HepG2 (cell line): ENCODE measurements at regions not wholly inside any gene's neighbourhood (a gene's known extent, or its start where the extent isn't known, plus 50 kb on each side); places are given as distances from the start of the nearest gene placed in this dataset.
"Not testable (repeated sequence)": the region's sequence is repeated elsewhere in the genome, so short reads cannot be mapped to it uniquely, and the experiment has no call there.

Source experiments
- ATAC-seq: fragments of 200-7000 bp; cut with Tn5 transposase; 3 replicates; pipeline ENCODE4 v1.9.1; 2020; ENCODE audit warnings: mild to moderate bottlenecking, moderate library complexity
- BruUV-seq: library from RNA; stranded (reverse); fragments of 400-500 nt; replicated peaks from 2 replicates; lab custom pipeline; 2021; lab: Mats Ljungman, UMichigan
- CTCF ChIA-PET: fragments of 300-600 bp; formaldehyde crosslinking; extraction: SDS; loops from one replicate; lab custom pipeline; 2021; ENCODE audit warnings: low total read pairs, inconsistent platforms, low intra/inter-chr PET ratio; lab: Yijun Ruan, JAX
- POLR2A ChIA-PET: fragments of 350-600 bp; sonication (Branson Sonifier 250); formaldehyde crosslinking; loops from one replicate; lab custom pipeline; 2020; ENCODE audit warnings: antibody characterized with exemption, inconsistent platforms; lab: Yijun Ruan, JAX
- DNase-seq: peaks from one replicate; pipeline ENCODE4 v3.0.0-alpha.2; 2015; ENCODE audit warnings: low spot score
- FAIRE-seq: peaks from 3 replicates; lab custom pipeline; 2011; peaks lifted over from hg19 to GRCh38; lab: Jason Lieb, UNC
- H2AFZ ChIP-seq: one replicate; pipeline ENCODE4 v1.6.1; 2011; ENCODE audit warnings: low read length, inconsistent platforms
- H3K27ac ChIP-seq: fragments of 300-600 bp; 3 replicates; pipeline ENCODE4 v1.8.0; 2011; ENCODE audit warnings: mixed run types, mild to moderate bottlenecking, mixed read lengths, low read length, inconsistent platforms; ENCODE audit not compliant: insufficient read depth; ENCODE audit errors: extremely low read length
- H3K27me3 ChIP-seq, 2 experiments: fragments of 200-600 bp in 1 of 2; 2 replicates in 1 of 2; 3 replicates in 1 of 2; pipeline versions ENCODE4 v1.6.0 to v1.8.0; 2011; ENCODE audit warnings: low read length in 2 of 2, mild to moderate bottlenecking in 2 of 2, moderate library complexity in 2 of 2, inconsistent platforms in 1 of 2; ENCODE audit not compliant: insufficient read depth in 2 of 2, control insufficient read depth in 1 of 2
- H3K36me3 ChIP-seq, 2 experiments: fragments of 200-600 bp in 1 of 2; replicated peaks in 1 of 2; 2 replicates in 1 of 2; 3 replicates in 1 of 2; pipeline versions ENCODE4 v1.5.1 to v1.8.0; 2011; ENCODE audit warnings: low read length in 2 of 2, inconsistent platforms in 1 of 2; ENCODE audit not compliant: insufficient read depth in 2 of 2, control insufficient read depth in 1 of 2
- H3K4me1 ChIP-seq: 2 replicates; pipeline ENCODE4 v1.5.1; 2012; ENCODE audit warnings: low read length, inconsistent platforms; ENCODE audit not compliant: insufficient read depth
- H3K4me2 ChIP-seq: 2 replicates; pipeline ENCODE4 v1.6.0; 2011; ENCODE audit warnings: low read depth, low read length, inconsistent platforms
- H3K4me3 ChIP-seq, 3 experiments: fragments of 200-600 bp in 1 of 3; sonication (generic), shearing (Covaris generic) in 1 of 3; replicated peaks in 1 of 3; 2 replicates each; pipeline ENCODE4 v1.5.1; 2011 to 2016; ENCODE audit warnings: low read length in 3 of 3, inconsistent platforms in 2 of 3, low read depth in 2 of 3, mild to moderate bottlenecking in 2 of 3, control low read depth in 1 of 3, mixed read lengths in 1 of 3; ENCODE audit not compliant: insufficient read depth in 1 of 3
- H3K79me2 ChIP-seq: one replicate; pipeline ENCODE4 v1.6.1; 2011; ENCODE audit warnings: low read length, inconsistent platforms; ENCODE audit not compliant: insufficient read depth
- H3K9ac ChIP-seq: 2 replicates; pipeline ENCODE4 v1.6.0; 2011; ENCODE audit warnings: mild to moderate bottlenecking, low read depth, low read length, inconsistent platforms; ENCODE audit not compliant: insufficient read depth
- H3K9me3 ChIP-seq: 2 replicates; pipeline ENCODE4 v1.5.1; 2012; ENCODE audit warnings: mild to moderate bottlenecking, low read length
- H4K20me1 ChIP-seq: 2 replicates; pipeline ENCODE4 v1.6.0; 2011; ENCODE audit warnings: inconsistent platforms, mild to moderate bottlenecking, low read length, moderate library complexity; ENCODE audit not compliant: insufficient read depth
- MAFK ChIP-seq, 2 experiments: IDR thresholded peaks in 1 of 2; conservative IDR thresholded peaks in 1 of 2; 2 replicates each; pipeline ENCODE4 v1.6.1; 2011; ENCODE audit warnings: improper control_type of control experiment in 2 of 2, low read length in 2 of 2
- ZNF768 ChIP-seq: sonication (generic); formaldehyde crosslinking; IDR thresholded peaks from 2 replicates; pipeline ENCODE4 v1.4.0; 2020; ENCODE audit warnings: missing genetic modification reagents
- WGBS: methylation state at CpG from one replicate; pipeline ENCODE4 v1.1.6; 2017; ENCODE audit warnings: low lambda C conversion rate; 5-methylcytosine and 5-hydroxymethylcytosine counted together
- in situ Hi-C: cut with HindIII; loops from 2 replicates; pipeline ENCODE4 v1.10.0; 2017; ENCODE audit warnings: low pct_unique_long_range_greater_than_20kb; ENCODE audit not compliant: extremely low pct_ligation_motif_present
- intact Hi-C: fragments of 100-400 bp; cut with micrococcal nuclease; formaldehyde crosslinking; loops from one replicate; pipeline ENCODE4 v1.10.0; 2022; ENCODE audit not compliant: unreplicated experiment

DNA sequence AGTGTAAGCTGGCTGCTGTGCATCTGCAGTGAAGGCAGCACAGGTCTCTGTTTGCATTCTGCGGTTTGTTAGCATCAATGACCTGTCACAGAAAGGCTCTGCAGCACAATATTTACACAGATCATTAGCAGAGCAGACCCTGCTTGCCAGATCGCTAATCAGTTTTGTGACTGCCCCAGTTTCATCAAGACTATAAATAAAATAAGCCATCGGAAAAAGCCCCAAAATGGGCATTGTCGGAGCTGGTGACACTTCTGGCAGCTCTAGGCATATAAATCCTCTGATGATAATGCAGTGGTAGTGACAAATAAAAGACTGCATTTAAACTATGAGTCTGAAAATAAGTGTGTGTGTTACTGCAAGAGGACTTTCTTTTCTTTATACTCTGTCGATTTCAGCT, 219.1 kb upstream of the TEKT4 start:
- BruUV-seq, H2AFZ ChIP-seq, H3K27ac ChIP-seq, H3K27me3 ChIP-seq, POLR2A ChIA-PET, intact Hi-C loops, in situ Hi-C loops, H3K4me2 ChIP-seq, FAIRE-seq, H3K36me3 ChIP-seq, H3K79me2 ChIP-seq, H4K20me1 ChIP-seq, H3K4me1 ChIP-seq, ATAC-seq, CTCF ChIA-PET, H3K4me3 ChIP-seq, H3K9me3 ChIP-seq, H3K9ac ChIP-seq, DNase-seq: not testable (repeated sequence)
- WGBS = 16% methylated on average over 5 of the region's 5 CpGs
- peak; percentile 63; the same call in 1 of the 2 replicates for TF ChIP-seq ZNF768 (CRISPR knock-in tag)

DNA sequence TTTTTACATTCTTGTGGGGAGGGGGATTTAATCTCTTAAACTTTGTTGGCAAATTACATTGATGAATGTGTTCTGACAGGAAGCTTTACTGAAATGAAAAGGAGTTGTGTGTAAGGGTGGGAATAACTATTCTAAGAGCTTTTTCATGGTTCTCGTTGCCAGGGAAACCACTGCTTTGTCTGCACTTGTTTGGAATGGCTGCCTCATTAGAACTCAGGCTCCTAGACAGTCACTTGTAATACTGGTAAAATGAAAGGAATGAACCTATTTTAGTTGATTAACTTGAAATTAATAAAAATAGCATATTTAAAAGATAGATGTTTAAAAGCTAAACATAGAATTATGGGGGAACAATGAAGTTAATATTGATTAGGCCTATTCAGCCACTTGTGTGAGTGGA, 201.4 kb upstream of the TEKT4 start:
- H3K4me3 ChIP-seq, BruUV-seq, in situ Hi-C loops, ATAC-seq, H3K79me2 ChIP-seq, H4K20me1 ChIP-seq, H3K4me1 ChIP-seq, H3K4me2 ChIP-seq, H2AFZ ChIP-seq, CTCF ChIA-PET, H3K36me3 ChIP-seq, intact Hi-C loops, FAIRE-seq, H3K9ac ChIP-seq, H3K27ac ChIP-seq, DNase-seq, H3K9me3 ChIP-seq, POLR2A ChIA-PET, H3K27me3 ChIP-seq: not testable (repeated sequence)
- WGBS = 0% methylated on average over 1 of the region's 1 CpG

DNA sequence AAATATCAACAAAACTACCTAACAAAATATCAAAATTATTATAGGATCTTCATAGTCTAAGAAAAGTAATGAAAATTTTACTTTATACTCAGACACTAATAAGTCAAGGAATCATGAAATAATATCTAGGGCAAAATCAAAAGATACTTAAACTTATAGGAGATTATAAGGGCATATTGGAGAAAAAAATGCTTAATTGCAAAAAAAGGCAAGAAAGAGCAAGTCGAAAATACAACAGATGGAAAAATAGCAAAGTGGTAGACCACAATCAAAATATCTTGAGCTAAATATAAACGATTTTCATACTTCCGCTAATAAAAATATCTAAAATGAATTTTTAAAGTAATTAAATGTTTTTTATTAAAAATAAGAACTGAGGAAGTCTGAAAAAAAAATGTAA, 177.0 kb upstream of the TEKT4 start:
- TF ChIP-seq MAFK (conservative IDR thresholded peaks at IDR 0.05 in 1 of 2, IDR thresholded peaks at IDR 0.05 in 1 of 2; ENCODE audit: low read length in 2 of 2) = 0 out of 4 replicates have a peak, but pooled peaks of 1 of the 2 experiments have one; percentile 26
- H3K27ac ChIP-seq, FAIRE-seq, H3K9me3 ChIP-seq, H3K4me1 ChIP-seq, H3K27me3 ChIP-seq, BruUV-seq, intact Hi-C loops, H3K36me3 ChIP-seq, H2AFZ ChIP-seq, DNase-seq, H3K9ac ChIP-seq, H3K4me3 ChIP-seq, H3K4me2 ChIP-seq, POLR2A ChIA-PET, in situ Hi-C loops, H3K79me2 ChIP-seq, CTCF ChIA-PET, ATAC-seq, H4K20me1 ChIP-seq: not testable (repeated sequence)
- WGBS = 26% methylated on average over 3 of the region's 3 CpGs

DNA sequence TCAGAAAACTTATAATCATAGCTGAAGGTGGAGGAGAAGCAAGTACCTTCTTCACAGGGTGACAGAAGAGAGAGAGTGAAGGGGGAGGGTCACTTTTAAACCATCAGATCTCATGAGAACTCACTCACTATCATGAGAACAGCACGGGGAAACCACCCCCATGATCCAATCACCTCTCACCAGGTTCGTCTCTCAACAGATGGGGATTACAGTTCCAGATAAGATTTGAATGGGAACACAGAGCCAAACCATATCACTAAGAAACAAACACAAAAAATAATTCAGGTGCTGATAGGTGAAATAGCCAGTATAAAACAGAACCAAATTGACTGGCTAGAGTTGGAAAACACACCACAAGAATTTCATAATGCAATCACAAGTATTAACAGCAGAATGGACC, 162.2 kb upstream of the TEKT4 start:
- BruUV-seq, H3K4me1 ChIP-seq, H3K27ac ChIP-seq, H3K27me3 ChIP-seq, H3K9me3 ChIP-seq, ATAC-seq, H3K79me2 ChIP-seq, H3K4me2 ChIP-seq, H2AFZ ChIP-seq, intact Hi-C loops, FAIRE-seq, H3K4me3 ChIP-seq, H3K36me3 ChIP-seq, H3K9ac ChIP-seq, in situ Hi-C loops, CTCF ChIA-PET, DNase-seq, H4K20me1 ChIP-seq, POLR2A ChIA-PET: not testable (repeated sequence)
- 3% methylated on average over 2 of the region's 2 CpGs for WGBS
